Trophoblast cell (in vitro differentiated cells and primary cell): ENCODE measurements at regions not wholly inside any gene's neighbourhood (a gene's known extent, or its start where the extent isn't known, plus 50 kb on each side); places are given as distances from the start of the nearest gene placed in this dataset.

Source experiments
- DNase-seq, 2 donors: peaks; one replicate each; pipeline ENCODE4 v3.0.0-alpha.2; 2016
- H2AFZ ChIP-seq: 2 replicates; pipeline ENCODE4 v1.6.1; 2013; ENCODE audit warnings: low read length, moderate library complexity, mild to moderate bottlenecking; ENCODE audit not compliant: insufficient read depth, poor library complexity
- H2AK5ac ChIP-seq: 2 replicates; pipeline ENCODE4 v1.6.1; 2013; ENCODE audit warnings: mild to moderate bottlenecking, low read length
- H2BK120ac ChIP-seq: 2 replicates; pipeline ENCODE4 v1.6.1; 2013; ENCODE audit warnings: low read length, mild to moderate bottlenecking, moderate library complexity; ENCODE audit not compliant: insufficient read depth, poor library complexity
- H2BK12ac ChIP-seq: 2 replicates; pipeline ENCODE4 v1.6.1; 2013; ENCODE audit warnings: mild to moderate bottlenecking, low read length, moderate library complexity
- H2BK5ac ChIP-seq: 2 replicates; pipeline ENCODE4 v1.6.1; 2013; ENCODE audit warnings: low read length, low read depth, moderate library complexity, mild to moderate bottlenecking; ENCODE audit not compliant: poor library complexity
- H3K14ac ChIP-seq: 2 replicates; pipeline ENCODE4 v1.6.1; 2013; ENCODE audit warnings: mild to moderate bottlenecking, low read length
- H3K18ac ChIP-seq: 2 replicates; pipeline ENCODE4 v1.6.1; 2013; ENCODE audit warnings: mild to moderate bottlenecking, low read length
- H3K23ac ChIP-seq: 2 replicates; pipeline ENCODE4 v1.6.1; 2013; ENCODE audit warnings: low read length
- H3K27ac ChIP-seq: 2 replicates; pipeline ENCODE4 v1.5.1; 2013; ENCODE audit warnings: low read depth, mild to moderate bottlenecking, inconsistent platforms, low read length, moderate library complexity
- H3K27me3 ChIP-seq: 2 replicates; pipeline ENCODE4 v1.6.1; 2013; ENCODE audit warnings: inconsistent platforms, mild to moderate bottlenecking, low read length, moderate library complexity; ENCODE audit not compliant: insufficient read depth
- H3K36me3 ChIP-seq, 2 experiments: 1 replicate in 1 of 2; 2 replicates in 1 of 2; pipeline ENCODE4 v1.6.1; 2013; ENCODE audit warnings: low read length in 2 of 2, mild to moderate bottlenecking in 2 of 2, moderate library complexity in 1 of 2; ENCODE audit not compliant: insufficient read depth in 2 of 2, control insufficient read depth in 1 of 2
- H3K4ac ChIP-seq: 2 replicates; pipeline ENCODE4 v1.6.1; 2013; ENCODE audit warnings: low read depth, mild to moderate bottlenecking, low read length, moderate library complexity
- H3K4me1 ChIP-seq, 2 experiments: 1 replicate in 1 of 2; 2 replicates in 1 of 2; pipeline ENCODE4 v1.6.1; 2013; ENCODE audit warnings: low read length in 2 of 2, mild to moderate bottlenecking in 2 of 2, moderate library complexity in 1 of 2; ENCODE audit not compliant: insufficient read depth in 2 of 2, control insufficient read depth in 1 of 2
- H3K4me2 ChIP-seq: 2 replicates; pipeline ENCODE4 v1.6.1; 2013; ENCODE audit warnings: inconsistent platforms, mild to moderate bottlenecking, low read length, moderate library complexity
- H3K4me3 ChIP-seq: 2 replicates; pipeline ENCODE4 v1.5.1; 2013; ENCODE audit warnings: mild to moderate bottlenecking, low read depth, low read length, inconsistent platforms
- H3K79me1 ChIP-seq: one replicate; pipeline ENCODE4 v1.6.1; 2013; ENCODE audit warnings: low read length
- H3K79me2 ChIP-seq: 2 replicates; pipeline ENCODE4 v1.6.1; 2013; ENCODE audit warnings: low read length, mild to moderate bottlenecking; ENCODE audit not compliant: control insufficient read depth, insufficient read depth, poor library complexity
- H3K9ac ChIP-seq: 2 replicates; pipeline ENCODE4 v1.6.1; 2013; ENCODE audit warnings: mild to moderate bottlenecking, low read length
- H3K9me3 ChIP-seq: 2 replicates; pipeline ENCODE4 v1.6.1; 2013; ENCODE audit warnings: low read depth, mild to moderate bottlenecking, control low read depth, inconsistent platforms, low read length; ENCODE audit not compliant: insufficient read depth
- H4K12ac ChIP-seq: 2 replicates; pipeline ENCODE4 v1.6.1; 2013; ENCODE audit warnings: low read depth, mild to moderate bottlenecking, low read length, moderate library complexity
- H4K8ac ChIP-seq: 2 replicates; pipeline ENCODE4 v1.6.1; 2013; ENCODE audit warnings: low read depth, mild to moderate bottlenecking, low read length, moderate library complexity
- H4K91ac ChIP-seq: one replicate; pipeline ENCODE4 v1.6.1; 2013; ENCODE audit warnings: low read depth, mild to moderate bottlenecking, low read length, moderate library complexity
- WGBS: extraction: QIAGEN DNeasy Blood & Tissue Kit; methylation state at CpG from one replicate; pipeline ENCODE4 v1.1.7; 2013; ENCODE audit warnings: missing lambda C conversion rate; ENCODE audit not compliant: insufficient read length, insufficient coverage; ENCODE audit errors: extremely low coverage; 5-methylcytosine and 5-hydroxymethylcytosine counted together

GRCh38 chr13:37409756-37410155, 188.8 kb downstream of the POSTN start:
- no peak overlapping the region for H3K4me2 ChIP-seq
- H4K12ac ChIP-seq: no peak overlapping the region
- no peak overlapping the region for H2BK120ac ChIP-seq
- H3K9ac ChIP-seq: no peak overlapping the region
- no peaks in the 10 kb centered on the region for H3K9me3 ChIP-seq
- H3K23ac ChIP-seq: no peak overlapping the region
- H3K4ac ChIP-seq: no peak overlapping the region
- no peak for DNase-seq
- H2AFZ ChIP-seq: no peak overlapping the region
- no peak overlapping the region for H3K14ac ChIP-seq
- H2AK5ac ChIP-seq: no peak overlapping the region
- H4K8ac ChIP-seq: no peak overlapping the region
- H3K27me3 ChIP-seq: no peaks in the 10 kb centered on the region
- H2BK5ac ChIP-seq: no peak overlapping the region
- no peak overlapping the region for H2BK12ac ChIP-seq
- H3K27ac ChIP-seq: no peak overlapping the region
- peaks cover 0 to 4% of the 10 kb centered on the region in 2 experiments for H3K4me1 ChIP-seq
- no peaks in the 10 kb centered on the region for H3K79me2 ChIP-seq
- H4K91ac ChIP-seq: no peak overlapping the region
- H3K4me3 ChIP-seq: no peak overlapping the region
- H3K18ac ChIP-seq: no peak overlapping the region
- H3K36me3 ChIP-seq: no peaks in the 10 kb centered on the region
- peaks cover 4% of the 10 kb centered on the region for H3K79me1 ChIP-seq

- no peak overlapping the region for H3K9ac ChIP-seq
- H2AK5ac ChIP-seq: no peak overlapping the region
- no peak overlapping the region for H3K18ac ChIP-seq
- no peak overlapping the region for H2BK120ac ChIP-seq
- H3K27me3 ChIP-seq: no peaks in the 10 kb centered on the region
- H4K91ac ChIP-seq: no peak overlapping the region
- no peak overlapping the region for H3K23ac ChIP-seq
- no peak overlapping the region for H3K27ac ChIP-seq
- no peak overlapping the region for H2AFZ ChIP-seq
- no peak overlapping the region for H2BK5ac ChIP-seq
- peaks cover 0 to 4% of the 10 kb centered on the region in 2 experiments for H3K4me1 ChIP-seq
- no peak overlapping the region for H4K12ac ChIP-seq
- no peaks in the 10 kb centered on the region for H3K36me3 ChIP-seq
- no CpG with 5 or more reads among the region's 4 CpGs for WGBS
- no peak overlapping the region for H3K4ac ChIP-seq
- no peak overlapping the region for H4K8ac ChIP-seq
- H3K14ac ChIP-seq: no peak overlapping the region
- no peak overlapping the region for H3K4me2 ChIP-seq
- H3K79me2 ChIP-seq: no peaks in the 10 kb centered on the region
- peaks cover 2% of the 10 kb centered on the region for H3K79me1 ChIP-seq
- peak overlapping the region; percentile 36 for H2BK12ac ChIP-seq
- no peaks in the 10 kb centered on the region for H3K9me3 ChIP-seq
- no peak overlapping the region for H3K4me3 ChIP-seq
- DNase-seq: no peak
Measured at GRCh38 chr13:37407156-37407555, 191.4 kb downstream of the POSTN start.

- Histone ChIP-seq H4K91ac (no peak overlapping the region), H4K8ac (no peak overlapping the region), H3K27ac (no peak overlapping the region), H3K9me3 (no peaks in the 10 kb centered on the region), H3K9ac (no peak overlapping the region), H3K4ac (no peak overlapping the region), H3K14ac (no peak overlapping the region), H3K4me2 (no peak overlapping the region), H2BK5ac (no peak overlapping the region), H3K23ac (no peak overlapping the region), H2AFZ (no peak overlapping the region), H3K79me1 (peaks cover 2% of the 10 kb centered on the region), H3K18ac (no peak overlapping the region), H3K36me3 (no peaks in the 10 kb centered on the region), H2BK12ac (no peak overlapping the region), H3K27me3 (no peaks in the 10 kb centered on the region), H2BK120ac (no peak overlapping the region), H2AK5ac (no peak overlapping the region), H3K79me2 (no peaks in the 10 kb centered on the region), H3K4me3 (no peak overlapping the region), H3K4me1 (peaks cover 0 to 4% of the 10 kb centered on the region in 2 experiments), H4K12ac (no peak overlapping the region)
- no CpG with 5 or more reads among the region's 1 CpG for WGBS
- no peak for DNase-seq
Measured at GRCh38 chr13:37406031-37406430, 192.5 kb downstream of the POSTN start.

GRCh38 chr13:37403776-37404527, 194.6 kb downstream of the POSTN start:
- no peak for DNase-seq
- H2BK5ac ChIP-seq: no peak overlapping the region
- no peak overlapping the region for H3K18ac ChIP-seq
- H2AFZ ChIP-seq: no peak overlapping the region
- peak overlapping the region; percentile 52 for H3K27ac ChIP-seq
- no CpG with 5 or more reads among the region's 7 CpGs for WGBS
- H2BK120ac ChIP-seq: no peak overlapping the region
- H3K14ac ChIP-seq: no peak overlapping the region
- no peaks in the 10 kb centered on the region for H3K36me3 ChIP-seq
- H3K27me3 ChIP-seq: no peaks in the 10 kb centered on the region
- H2AK5ac ChIP-seq: no peak overlapping the region
- H3K9me3 ChIP-seq: no peaks in the 10 kb centered on the region
- no peak overlapping the region for H3K4ac ChIP-seq
- H4K8ac ChIP-seq: no peak overlapping the region
- no peak overlapping the region for H3K4me2 ChIP-seq
- H3K4me3 ChIP-seq: no peak overlapping the region
- H3K9ac ChIP-seq: no peak overlapping the region
- no peak overlapping the region for H4K91ac ChIP-seq
- H3K79me1 ChIP-seq: peaks cover 2% of the 10 kb centered on the region
- H2BK12ac ChIP-seq: no peak overlapping the region
- no peak overlapping the region for H3K23ac ChIP-seq
- H3K79me2 ChIP-seq: no peaks in the 10 kb centered on the region
- H3K4me1 ChIP-seq: peaks cover 0 to 1% of the 10 kb centered on the region in 2 experiments
- no peak overlapping the region for H4K12ac ChIP-seq
